HCT116 (cell line): ENCODE measurements at regions not wholly inside any gene's neighbourhood (a gene's known extent, or its start where the extent isn't known, plus 50 kb on each side); places are given as distances from the start of the nearest gene placed in this dataset.
A peak's percentile ranks its signal among the peaks of the same experiment; 100 is the strongest.

Experiments used
- ATAC-seq: fragments of 200-7000 bp; cut with Tn5 transposase; 2 replicates; pipeline ENCODE4 v1.9.1; 2020; ENCODE audit warnings: mild to moderate bottlenecking, moderate library complexity
- BruUV-seq: library from RNA; stranded (reverse); fragments of 400-500 nt; replicated peaks from 2 replicates; lab custom pipeline; 2021; lab: Mats Ljungman, UMichigan
- CTCF ChIA-PET: fragments of 300-600 bp; sonication (Branson Sonifier 250); formaldehyde crosslinking; loops from one replicate; lab custom pipeline; 2021; ENCODE audit warnings: antibody characterized with exemption; lab: Charles Lee
- POLR2A ChIA-PET: fragments of 300-600, 350-600 bp; sonication (Branson Sonifier 250); formaldehyde crosslinking; loops from one replicate; lab custom pipeline; 2021; ENCODE audit warnings: antibody characterized with exemption; lab: Charles Lee
- RAD21 ChIA-PET, 2 experiments: fragments of 300-600 bp; sonication (Branson Sonifier 250); formaldehyde crosslinking; loops; one replicate each; lab custom pipeline; 2023; ENCODE audit warnings: low total read pairs in 2 of 2; ENCODE audit not compliant: uncharacterized antibody in 2 of 2, unreplicated experiment in 2 of 2, low non-redundant PET in 1 of 2; lab: Charles Lee
- DNase-seq: peaks from one replicate; pipeline ENCODE4 v3.0.0-alpha.2; 2010; ENCODE audit warnings: low read depth, low spot score
- H2AFZ ChIP-seq: fragments of 200-600 bp; shearing (Covaris generic), sonication (generic); 2 replicates; pipeline ENCODE4 v1.6.1; 2017; ENCODE audit warnings: low read depth, mixed run types, mixed read lengths, antibody characterized with exemption, low read length; ENCODE audit not compliant: poor library complexity, severe bottlenecking
- H3K27ac ChIP-seq: 2 replicates; pipeline ENCODE4 v1.5.1; 2012; ENCODE audit warnings: low read depth, low read length
- H3K27me3 ChIP-seq: fragments of 200-600 bp; sonication (generic); 2 replicates; pipeline ENCODE4 v1.6.1; 2016; ENCODE audit warnings: mixed run types, low read length, mixed read lengths; ENCODE audit not compliant: insufficient read depth
- H3K36me3 ChIP-seq, 2 experiments: fragments of 200-500 bp in 1 of 2; fragments of 200-600 bp in 1 of 2; sonication (Bioruptor generic) in 1 of 2; sonication (generic) in 1 of 2; 2 replicates each; pipeline versions ENCODE4 v1.5.1 to v1.6.1; 2014 to 2016; ENCODE audit warnings: low read length in 2 of 2, inconsistent platforms in 1 of 2, mixed read lengths in 1 of 2, mixed run types in 1 of 2; ENCODE audit not compliant: insufficient read depth in 2 of 2, control insufficient read depth in 1 of 2
- H3K4me1 ChIP-seq, 2 experiments: fragments of 200-600 bp in 1 of 2; sonication (generic) in 1 of 2; 2 replicates each; pipeline versions ENCODE4 v1.5.1 to v1.6.1; 2012 to 2017; ENCODE audit warnings: low read length in 2 of 2, inconsistent platforms in 1 of 2, mild to moderate bottlenecking in 1 of 2, mixed read lengths in 1 of 2, mixed run types in 1 of 2, moderate library complexity in 1 of 2; ENCODE audit not compliant: insufficient read depth in 2 of 2, control insufficient read depth in 1 of 2
- H3K4me2 ChIP-seq: fragments of 200-600 bp; sonication (generic); 2 replicates; pipeline ENCODE4 v1.6.1; 2017; ENCODE audit warnings: mixed run types, low read length, mixed read lengths
- H3K4me3 ChIP-seq, 2 experiments: fragments of 200-600 bp in 1 of 2; sonication (generic) in 1 of 2; replicated peaks in 1 of 2; 2 replicates each; pipeline ENCODE4 v1.5.1; 2011 to 2016; ENCODE audit warnings: low read length in 2 of 2, control low read depth in 1 of 2, low read depth in 1 of 2, mild to moderate bottlenecking in 1 of 2, mixed read lengths in 1 of 2, mixed run types in 1 of 2
- H3K79me2 ChIP-seq: fragments of 200-600 bp; sonication (generic); 2 replicates; pipeline ENCODE4 v1.6.1; 2017; ENCODE audit warnings: mild to moderate bottlenecking, mixed run types, low read length, moderate library complexity, mixed read lengths; ENCODE audit not compliant: insufficient read depth
- H3K9ac ChIP-seq: fragments of 200-600 bp; sonication (generic); 2 replicates; pipeline ENCODE4 v1.6.1; 2016; ENCODE audit warnings: low read length, mixed read lengths
- H3K9me2 ChIP-seq: fragments of 200-600 bp; sonication (generic), shearing (Covaris generic); 2 replicates; pipeline ENCODE4 v1.6.1; 2017; ENCODE audit warnings: mixed run types, mild to moderate bottlenecking, moderate library complexity; ENCODE audit not compliant: insufficient read depth
- H3K9me3 ChIP-seq, 2 experiments: fragments of 200-500 bp in 1 of 2; fragments of 200-600 bp in 1 of 2; sonication (Bioruptor generic) in 1 of 2; sonication (generic) in 1 of 2; 2 replicates each; pipeline ENCODE4 v1.6.1; 2014 to 2017; ENCODE audit warnings: low read length in 2 of 2, mixed read lengths in 2 of 2, inconsistent platforms in 1 of 2, low read depth in 1 of 2, mild to moderate bottlenecking in 1 of 2, mixed run types in 1 of 2, moderate library complexity in 1 of 2; ENCODE audit not compliant: control insufficient read depth in 1 of 2, insufficient read depth in 1 of 2
- H4K20me1 ChIP-seq: fragments of 200-600 bp; sonication (generic), shearing (Covaris generic); 2 replicates; pipeline ENCODE4 v1.6.1; 2017; ENCODE audit warnings: mixed run types, mild to moderate bottlenecking, moderate library complexity; ENCODE audit not compliant: insufficient read depth
- CBX3 ChIP-seq: IDR thresholded peaks from 2 replicates; pipeline ENCODE4 v1.6.1; 2012; ENCODE audit warnings: low read depth
- JUND ChIP-seq: IDR thresholded peaks from 2 replicates; pipeline ENCODE4 v1.6.1; 2012
- POLR2AphosphoS5 ChIP-seq: IDR thresholded peaks from 2 replicates; pipeline ENCODE4 v1.6.1; 2011; ENCODE audit warnings: mild to moderate bottlenecking, low read depth, low read length, moderate library complexity
- SRF ChIP-seq: IDR thresholded peaks from 2 replicates; pipeline ENCODE4 v1.6.1; 2012; ENCODE audit warnings: low read depth
- ZFX ChIP-seq: fragments of 450-650 bp; IDR thresholded peaks from 2 replicates; pipeline ENCODE4 v1.6.1; 2017
- intact Hi-C: fragments of 100-400 bp; cut with micrococcal nuclease; formaldehyde crosslinking; loops from 2 replicates; pipeline ENCODE4 v1.10.0; 2022
- TF ChIP-seq, protein P1 (sequence below): IDR thresholded peaks from 2 replicates; pipeline ENCODE4 v1.6.1; 2012; ENCODE audit warnings: low read depth
- TF ChIP-seq, protein P2 (sequence below), 3 experiments: fragments of 200-600 bp in 1 of 3; sonication (generic) in 1 of 3; IDR thresholded peaks in 2 of 3; conservative IDR thresholded peaks in 1 of 3; 2 replicates each; pipeline ENCODE4 v1.5.1; 2012 to 2017; ENCODE audit warnings: low read depth in 2 of 3, low read length in 2 of 3, antibody characterized with exemption in 1 of 3, borderline replicate concordance in 1 of 3, control low read depth in 1 of 3, mild to moderate bottlenecking in 1 of 3, mixed read lengths in 1 of 3, mixed run types in 1 of 3, moderate library complexity in 1 of 3; ENCODE audit not compliant: insufficient read depth in 1 of 3

DNA sequence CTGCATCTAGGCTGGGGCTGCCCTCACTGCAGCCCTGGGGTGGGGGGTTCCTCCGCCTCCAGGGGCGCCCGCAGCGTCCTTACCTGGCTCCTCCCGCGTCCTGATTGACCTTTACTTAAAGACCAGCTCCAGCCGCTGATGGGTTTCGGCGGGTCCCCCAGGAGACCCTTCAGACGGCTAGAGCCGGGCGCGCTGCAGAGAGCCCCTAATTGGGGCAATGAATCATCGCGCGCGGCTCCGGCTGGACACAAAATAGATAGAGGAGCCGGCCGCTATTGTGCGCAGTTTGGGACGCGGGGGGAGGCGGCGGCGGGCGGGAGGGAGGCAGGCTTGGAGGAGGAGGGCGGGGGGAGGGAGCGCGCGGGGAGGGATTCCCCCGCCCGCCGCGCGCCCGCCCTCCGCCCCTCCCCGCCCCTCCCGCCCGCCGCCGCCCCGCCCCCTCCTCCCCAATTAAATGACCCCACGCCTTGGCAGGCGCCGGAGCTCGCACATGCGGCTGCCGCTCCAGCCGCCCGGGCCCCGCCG is 56.5 kb upstream of the CIBAR2 start:
- ATAC-seq = peak; percentile 49
- peaks cover 26% of the 10 kb centered on the region for H3K79me2 ChIP-seq
- H3K9me2 ChIP-seq = no peaks in the 10 kb centered on the region
- ChIA-PET RAD21 (no interaction called here), POLR2A (no interaction called here), CTCF (no interaction called here)
- no peaks in the 10 kb centered on the region for H3K9me3 ChIP-seq
- peaks cover 35 to 54% of the 10 kb centered on the region in 2 experiments for H3K4me1 ChIP-seq
- H3K9ac ChIP-seq = no peak overlapping the region; the same call in 1 of the 2 replicates
- H3K27ac ChIP-seq = no peak overlapping the region
- TF ChIP-seq CBX3 (no peak), ZFX (no peak), SRF (no peak), JUND (no peak), POLR2AphosphoS5 (no peak)
- TF ChIP-seq, protein P1, sequence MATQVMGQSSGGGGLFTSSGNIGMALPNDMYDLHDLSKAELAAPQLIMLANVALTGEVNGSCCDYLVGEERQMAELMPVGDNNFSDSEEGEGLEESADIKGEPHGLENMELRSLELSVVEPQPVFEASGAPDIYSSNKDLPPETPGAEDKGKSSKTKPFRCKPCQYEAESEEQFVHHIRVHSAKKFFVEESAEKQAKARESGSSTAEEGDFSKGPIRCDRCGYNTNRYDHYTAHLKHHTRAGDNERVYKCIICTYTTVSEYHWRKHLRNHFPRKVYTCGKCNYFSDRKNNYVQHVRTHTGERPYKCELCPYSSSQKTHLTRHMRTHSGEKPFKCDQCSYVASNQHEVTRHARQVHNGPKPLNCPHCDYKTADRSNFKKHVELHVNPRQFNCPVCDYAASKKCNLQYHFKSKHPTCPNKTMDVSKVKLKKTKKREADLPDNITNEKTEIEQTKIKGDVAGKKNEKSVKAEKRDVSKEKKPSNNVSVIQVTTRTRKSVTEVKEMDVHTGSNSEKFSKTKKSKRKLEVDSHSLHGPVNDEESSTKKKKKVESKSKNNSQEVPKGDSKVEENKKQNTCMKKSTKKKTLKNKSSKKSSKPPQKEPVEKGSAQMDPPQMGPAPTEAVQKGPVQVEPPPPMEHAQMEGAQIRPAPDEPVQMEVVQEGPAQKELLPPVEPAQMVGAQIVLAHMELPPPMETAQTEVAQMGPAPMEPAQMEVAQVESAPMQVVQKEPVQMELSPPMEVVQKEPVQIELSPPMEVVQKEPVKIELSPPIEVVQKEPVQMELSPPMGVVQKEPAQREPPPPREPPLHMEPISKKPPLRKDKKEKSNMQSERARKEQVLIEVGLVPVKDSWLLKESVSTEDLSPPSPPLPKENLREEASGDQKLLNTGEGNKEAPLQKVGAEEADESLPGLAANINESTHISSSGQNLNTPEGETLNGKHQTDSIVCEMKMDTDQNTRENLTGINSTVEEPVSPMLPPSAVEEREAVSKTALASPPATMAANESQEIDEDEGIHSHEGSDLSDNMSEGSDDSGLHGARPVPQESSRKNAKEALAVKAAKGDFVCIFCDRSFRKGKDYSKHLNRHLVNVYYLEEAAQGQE = no peak
- TF ChIP-seq, protein P2, sequence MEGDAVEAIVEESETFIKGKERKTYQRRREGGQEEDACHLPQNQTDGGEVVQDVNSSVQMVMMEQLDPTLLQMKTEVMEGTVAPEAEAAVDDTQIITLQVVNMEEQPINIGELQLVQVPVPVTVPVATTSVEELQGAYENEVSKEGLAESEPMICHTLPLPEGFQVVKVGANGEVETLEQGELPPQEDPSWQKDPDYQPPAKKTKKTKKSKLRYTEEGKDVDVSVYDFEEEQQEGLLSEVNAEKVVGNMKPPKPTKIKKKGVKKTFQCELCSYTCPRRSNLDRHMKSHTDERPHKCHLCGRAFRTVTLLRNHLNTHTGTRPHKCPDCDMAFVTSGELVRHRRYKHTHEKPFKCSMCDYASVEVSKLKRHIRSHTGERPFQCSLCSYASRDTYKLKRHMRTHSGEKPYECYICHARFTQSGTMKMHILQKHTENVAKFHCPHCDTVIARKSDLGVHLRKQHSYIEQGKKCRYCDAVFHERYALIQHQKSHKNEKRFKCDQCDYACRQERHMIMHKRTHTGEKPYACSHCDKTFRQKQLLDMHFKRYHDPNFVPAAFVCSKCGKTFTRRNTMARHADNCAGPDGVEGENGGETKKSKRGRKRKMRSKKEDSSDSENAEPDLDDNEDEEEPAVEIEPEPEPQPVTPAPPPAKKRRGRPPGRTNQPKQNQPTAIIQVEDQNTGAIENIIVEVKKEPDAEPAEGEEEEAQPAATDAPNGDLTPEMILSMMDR (IDR thresholded peaks at IDR 0.05 in 2 of 3, conservative IDR thresholded peaks at IDR 0.05 in 1 of 3; ENCODE audit: borderline replicate concordance in 1 of 3, insufficient read depth in 1 of 3, low read depth in 2 of 3, low read length in 2 of 3) = 0 out of 6 replicates have a peak, but pooled peaks of 2 of the 3 experiments have one; percentile 9 to 19
- H3K4me2 ChIP-seq = peak overlapping the region; percentile 80
- no peaks in the 10 kb centered on the region for H4K20me1 ChIP-seq
- no peaks in the 10 kb centered on the region for H3K27me3 ChIP-seq
- no peaks in the 10 kb centered on the region for H3K36me3 ChIP-seq
- BruUV-seq = no TSS peak
- no peak for DNase-seq
- peak overlapping the region; percentile 65 for H2AFZ ChIP-seq
- H3K4me3 ChIP-seq = peak overlapping the region; percentile 25 to 45
- intact Hi-C loops = no loop called here
